Activated CD8-positive, alpha-beta memory T cell treated with anti-CD3 and anti-CD28 coated beads for 24 hours (primary cell): ENCODE measurements at regions not wholly inside any gene's neighbourhood (a gene's known extent, or its start where the extent isn't known, plus 50 kb on each side); places are given as distances from the start of the nearest gene placed in this dataset.
"Not testable (repeated sequence)": the region's sequence is repeated elsewhere in the genome, so short reads cannot be mapped to it uniquely, and the experiment has no call there.

Experiments
- DNase-seq: peaks from one replicate; pipeline ENCODE4 v3.0.0-alpha.2; 2020

GRCh38 chr4:189494407-189494806 is 446.3 kb upstream of the FRG1 start:
- DNase-seq, result no peak

GRCh38 chr4:189497516-189497915 is 443.2 kb upstream of the FRG1 start:
- no peak for DNase-seq

GRCh38 chr4:189497996-189498395 is 442.7 kb upstream of the FRG1 start:
- DNase-seq, result no peak

- DNase-seq, result no peak
Measured at GRCh38 chr4:189498457-189498856, 442.2 kb upstream of the FRG1 start.

- DNase-seq, result no peak
Measured at GRCh38 chr4:189499696-189500095, 441.0 kb upstream of the FRG1 start.

- DNase-seq, result no peak
Measured at GRCh38 chr4:189500970-189501369, 439.7 kb upstream of the FRG1 start.

GRCh38 chr4:189502841-189503435 is 437.7 kb upstream of the FRG1 start:
- DNase-seq, result no peak

- DNase-seq, result no peak
Measured at GRCh38 chr4:189504220-189504619, 436.5 kb upstream of the FRG1 start.

GRCh38 chr4:189505380-189505779 is 435.3 kb upstream of the FRG1 start:
- no peak for DNase-seq

- DNase-seq, result no peak
Measured at GRCh38 chr4:189506080-189506479, 434.6 kb upstream of the FRG1 start.

- no peak for DNase-seq
Measured at GRCh38 chr4:189507060-189507459, 433.6 kb upstream of the FRG1 start.

GRCh38 chr4:189510601-189511000 is 430.1 kb upstream of the FRG1 start:
- no peak for DNase-seq

GRCh38 chr4:189511581-189511980 is 429.1 kb upstream of the FRG1 start:
- DNase-seq, result no peak

GRCh38 chr4:189513421-189513820 is 427.3 kb upstream of the FRG1 start:
- no peak for DNase-seq

- DNase-seq, result no peak
Measured at GRCh38 chr4:189514209-189514608, 426.5 kb upstream of the FRG1 start.

- no peak for DNase-seq
Measured at GRCh38 chr4:189516902-189517301, 423.8 kb upstream of the FRG1 start.

GRCh38 chr4:189519186-189519585 is 421.5 kb upstream of the FRG1 start:
- no peak for DNase-seq

- DNase-seq, result no peak
Measured at GRCh38 chr4:189525304-189525703, 415.4 kb upstream of the FRG1 start.

GRCh38 chr4:189530848-189531247 is 409.8 kb upstream of the FRG1 start:
- DNase-seq, result no peak

- DNase-seq, result no peak
Measured at GRCh38 chr4:189533603-189534002, 407.1 kb upstream of the FRG1 start.

GRCh38 chr4:189547559-189547958 is 393.1 kb upstream of the FRG1 start:
- no peak for DNase-seq

GRCh38 chr4:189548484-189549125 is 392.1 kb upstream of the FRG1 start:
- no peak for DNase-seq

- not testable (repeated sequence) for DNase-seq
Measured at GRCh38 chr4:189551931-189552670, 388.6 kb upstream of the FRG1 start.

- not testable (repeated sequence) for DNase-seq
Measured at GRCh38 chr4:189560605-189561004, 380.1 kb upstream of the FRG1 start.
